Spleen (tissue), 7 donors: ENCODE measurements at regions not wholly inside any gene's neighbourhood (a gene's known extent, or its start where the extent isn't known, plus 50 kb on each side); places are given as distances from the start of the nearest gene placed in this dataset.

Source experiments
- CTCF ChIP-seq, 11 experiments: fragments of 200-600 bp in 7 of 11; fragments of 450-650 bp in 4 of 11; sonication (generic) in 4 of 11; IDR thresholded peaks in 8 of 11; conservative IDR thresholded peaks in 3 of 11; 1 replicate in 7 of 11; 2 replicates in 4 of 11; pipeline versions ENCODE4 v1.4.0 to v1.8.0; 2016 to 2021; ENCODE audit warnings: antibody characterized with exemption in 11 of 11, inconsistent platforms in 4 of 11, mild to moderate bottlenecking in 1 of 11
- POLR2A ChIP-seq, 3 donors: fragments of 450-650 bp; IDR thresholded peaks; one replicate each; pipeline ENCODE4 v1.5.1; 2017; ENCODE audit warnings: antibody characterized with exemption in 3 of 3, mild to moderate bottlenecking in 1 of 3
- POLR2AphosphoS5 ChIP-seq, 3 donors: sonication (generic); formaldehyde crosslinking; IDR thresholded peaks; one replicate each; pipeline ENCODE4 v1.5.1; 2017; ENCODE audit warnings: antibody characterized with exemption in 3 of 3
- donor health status: DM: no; HTN: no; CAD: no; lungs with moderate emphysema.
- donor health status: DM: no; HTN: no; CAD: no.
- donor health status: DM: no; HTN: no; CAD: no.

GRCh38 chr6:112413780-112414179 lies 66.7 kb downstream of the RFPL4B start:
- TF ChIP-seq CTCF (IDR thresholded peaks at IDR 0.05 in 8 of 11, conservative IDR thresholded peaks at IDR 0.05 in 3 of 11) (no peak), POLR2AphosphoS5 (IDR thresholded peaks at IDR 0.05) (no peak), POLR2A (IDR thresholded peaks at IDR 0.05) (no peak)
